ENCODE measurements at regions not wholly inside any gene's neighbourhood (a gene's known extent, or its start where the extent isn't known, plus 50 kb on each side); places are given as distances from the start of the nearest gene placed in this dataset.

- Histone ChIP-seq H3K36me3 (ENCODE audit: control insufficient read depth, insufficient read depth, low read length) (peaks cover 2% of the 10 kb centered on the region), H3K27me3 (ENCODE audit: control insufficient read depth, insufficient read depth, low read length) (no peaks in the 10 kb centered on the region), H3K4me3 (ENCODE audit: low read depth, low read length) (no peak overlapping the region)
- no peak for TF ChIP-seq CTCF (IDR thresholded peaks at IDR 0.05; ENCODE audit: insufficient read depth, low read length, severe bottlenecking)
- DNase-seq (ENCODE audit: low read depth) (no peak), FAIRE-seq (no peak)
Measured at GRCh38 chr1:232438476-232438875, 191.5 kb downstream of the SIPA1L2 start.

- Histone ChIP-seq H3K4me3 (ENCODE audit: low read depth, low read length) (no peak overlapping the region), H3K36me3 (ENCODE audit: control insufficient read depth, insufficient read depth, low read length) (peaks cover 2% of the 10 kb centered on the region), H3K27me3 (ENCODE audit: control insufficient read depth, insufficient read depth, low read length) (no peaks in the 10 kb centered on the region)
- FAIRE-seq (no peak), DNase-seq (ENCODE audit: low read depth) (no peak)
- no peak for TF ChIP-seq CTCF (IDR thresholded peaks at IDR 0.05; ENCODE audit: insufficient read depth, low read length, severe bottlenecking)
Measured at GRCh38 chr1:232437510-232437909, 192.4 kb downstream of the SIPA1L2 start.

- Histone ChIP-seq H3K27me3 (ENCODE audit: control insufficient read depth, insufficient read depth, low read length) (no peaks in the 10 kb centered on the region), H3K4me3 (ENCODE audit: low read depth, low read length) (no peak overlapping the region), H3K36me3 (ENCODE audit: control insufficient read depth, insufficient read depth, low read length) (peaks cover 4% of the 10 kb centered on the region)
- no peak for DNase-seq (ENCODE audit: low read depth)
- FAIRE-seq, result no peak
- TF ChIP-seq CTCF (IDR thresholded peaks at IDR 0.05; ENCODE audit: insufficient read depth, low read length, severe bottlenecking), result no peak
Measured at GRCh38 chr1:232435729-232436128, 194.2 kb downstream of the SIPA1L2 start.

GRCh38 chr1:232432313-232432712 lies 197.6 kb downstream of the SIPA1L2 start:
- Histone ChIP-seq H3K4me3 (ENCODE audit: low read depth, low read length) (no peak overlapping the region), H3K27me3 (ENCODE audit: control insufficient read depth, insufficient read depth, low read length) (no peaks in the 10 kb centered on the region), H3K36me3 (ENCODE audit: control insufficient read depth, insufficient read depth, low read length) (peaks cover 4% of the 10 kb centered on the region)
- no peak for TF ChIP-seq CTCF (IDR thresholded peaks at IDR 0.05; ENCODE audit: insufficient read depth, low read length, severe bottlenecking)
- FAIRE-seq (no peak), DNase-seq (ENCODE audit: low read depth) (no peak)

- no peak overlapping the region for H3K4me3 ChIP-seq (ENCODE audit: low read depth, low read length)
- TF ChIP-seq CTCF (IDR thresholded peaks at IDR 0.05; ENCODE audit: insufficient read depth, low read length, severe bottlenecking), result no peak
- H3K27me3 ChIP-seq (ENCODE audit: control insufficient read depth, insufficient read depth, low read length), result no peaks in the 10 kb centered on the region
- peaks cover 4% of the 10 kb centered on the region for H3K36me3 ChIP-seq (ENCODE audit: control insufficient read depth, insufficient read depth, low read length)
- FAIRE-seq (no peak), DNase-seq (ENCODE audit: low read depth) (no peak)
Measured at GRCh38 chr1:232431748-232432147, 198.2 kb downstream of the SIPA1L2 start.

- Histone ChIP-seq H3K4me3 (ENCODE audit: low read depth, low read length) (no peak overlapping the region), H3K36me3 (ENCODE audit: control insufficient read depth, insufficient read depth, low read length) (peaks cover 4% of the 10 kb centered on the region), H3K27me3 (ENCODE audit: control insufficient read depth, insufficient read depth, low read length) (no peaks in the 10 kb centered on the region)
- TF ChIP-seq CTCF (IDR thresholded peaks at IDR 0.05; ENCODE audit: insufficient read depth, low read length, severe bottlenecking), result no peak
- FAIRE-seq (no peak), DNase-seq (ENCODE audit: low read depth) (no peak)
Measured at GRCh38 chr1:232431326-232431725, 198.6 kb downstream of the SIPA1L2 start.
